Omental fat pad (tissue), 3 donors: ENCODE measurements at regions not wholly inside any gene's neighbourhood (a gene's known extent, or its start where the extent isn't known, plus 50 kb on each side); places are given as distances from the start of the nearest gene placed in this dataset.

ENCODE experiments used
- ATAC-seq: fragments of 150-250 bp; one replicate; pipeline ENCODE4 v1.9.1; 2016; ENCODE audit warnings: mild to moderate bottlenecking, moderate library complexity; ENCODE audit not compliant: low FRiP score
- DNase-seq: peaks from one replicate; pipeline ENCODE4 v3.0.0-alpha.2; 2019; ENCODE audit warnings: low spot score
- TF ChIP-seq, protein P1 (sequence below), 3 donors: fragments of 450-650 bp; IDR thresholded peaks; one replicate each; pipeline ENCODE4 v1.5.1; 2016 to 2017; ENCODE audit warnings: antibody characterized with exemption in 3 of 3, mild to moderate bottlenecking in 3 of 3, moderate library complexity in 2 of 3

DNA sequence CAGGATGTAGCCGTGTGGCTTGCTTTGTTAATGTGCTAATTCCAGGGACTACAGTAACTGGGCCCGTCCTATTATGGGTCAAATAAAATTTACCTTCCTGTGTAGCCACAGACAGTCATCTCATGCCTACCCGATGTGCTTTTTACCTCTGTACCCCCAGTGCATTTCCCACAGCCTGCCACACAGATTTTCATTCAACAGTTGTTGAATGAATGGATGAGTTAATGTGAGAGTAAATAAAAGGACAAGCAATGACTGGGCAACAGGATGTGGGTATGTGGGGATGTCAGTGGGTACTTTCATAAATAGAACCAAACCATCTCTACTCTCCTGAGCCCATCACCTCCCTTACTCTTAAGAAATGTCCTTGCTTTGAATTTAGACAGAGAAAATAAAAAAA, 441.2 kb upstream of the ZNF462 start:
- DNase-seq (no peak), ATAC-seq (no peak)
- TF ChIP-seq, protein P1, sequence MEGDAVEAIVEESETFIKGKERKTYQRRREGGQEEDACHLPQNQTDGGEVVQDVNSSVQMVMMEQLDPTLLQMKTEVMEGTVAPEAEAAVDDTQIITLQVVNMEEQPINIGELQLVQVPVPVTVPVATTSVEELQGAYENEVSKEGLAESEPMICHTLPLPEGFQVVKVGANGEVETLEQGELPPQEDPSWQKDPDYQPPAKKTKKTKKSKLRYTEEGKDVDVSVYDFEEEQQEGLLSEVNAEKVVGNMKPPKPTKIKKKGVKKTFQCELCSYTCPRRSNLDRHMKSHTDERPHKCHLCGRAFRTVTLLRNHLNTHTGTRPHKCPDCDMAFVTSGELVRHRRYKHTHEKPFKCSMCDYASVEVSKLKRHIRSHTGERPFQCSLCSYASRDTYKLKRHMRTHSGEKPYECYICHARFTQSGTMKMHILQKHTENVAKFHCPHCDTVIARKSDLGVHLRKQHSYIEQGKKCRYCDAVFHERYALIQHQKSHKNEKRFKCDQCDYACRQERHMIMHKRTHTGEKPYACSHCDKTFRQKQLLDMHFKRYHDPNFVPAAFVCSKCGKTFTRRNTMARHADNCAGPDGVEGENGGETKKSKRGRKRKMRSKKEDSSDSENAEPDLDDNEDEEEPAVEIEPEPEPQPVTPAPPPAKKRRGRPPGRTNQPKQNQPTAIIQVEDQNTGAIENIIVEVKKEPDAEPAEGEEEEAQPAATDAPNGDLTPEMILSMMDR (IDR thresholded peaks at IDR 0.05), result no peak

DNA sequence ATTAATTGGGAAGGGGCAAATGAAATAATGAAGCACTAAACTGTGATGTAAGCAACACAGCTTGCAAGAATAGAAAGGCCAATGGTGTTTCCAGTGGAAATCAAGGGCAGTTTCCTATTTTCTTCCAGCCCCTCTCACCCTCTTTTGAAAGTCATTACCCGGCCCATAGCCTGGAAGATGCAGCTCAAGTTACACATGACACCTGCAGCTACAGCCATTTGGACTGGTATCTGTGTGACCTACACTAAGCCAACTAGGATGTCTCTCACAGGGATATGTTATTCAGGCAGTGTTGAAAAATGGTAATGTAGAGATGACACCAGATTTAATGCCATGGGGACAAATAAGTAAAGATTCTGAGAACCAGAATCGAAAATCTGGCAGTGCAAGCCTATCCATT, 439.4 kb upstream of the ZNF462 start:
- TF ChIP-seq, protein P1 (IDR thresholded peaks at IDR 0.05), result no peak
- no peak for ATAC-seq

DNA sequence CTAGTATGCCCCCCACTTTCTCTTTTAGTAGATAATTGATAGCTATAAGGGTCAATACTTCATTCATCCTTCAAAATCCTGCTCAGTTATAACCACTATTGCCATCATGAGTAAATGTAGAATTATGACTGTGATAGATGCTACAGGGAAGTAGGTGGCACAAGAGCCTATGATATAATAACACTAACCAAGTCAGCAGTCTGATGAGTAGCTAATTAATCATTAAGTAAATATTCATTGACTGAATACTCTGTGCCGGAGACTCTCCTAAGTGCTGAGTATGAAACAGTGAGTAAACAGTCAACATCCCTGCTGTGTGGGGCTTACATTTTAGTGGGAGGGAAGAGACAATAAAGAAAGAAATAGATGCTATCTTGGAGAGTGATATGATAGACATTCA, 430.3 kb upstream of the ZNF462 start:
- DNase-seq (no peak), ATAC-seq (no peak)
- TF ChIP-seq, protein P1 (IDR thresholded peaks at IDR 0.05), result no peak

More for the DNA sequence above, 439.4 kb upstream of the ZNF462 start:
- DNase-seq, result no peak

DNA sequence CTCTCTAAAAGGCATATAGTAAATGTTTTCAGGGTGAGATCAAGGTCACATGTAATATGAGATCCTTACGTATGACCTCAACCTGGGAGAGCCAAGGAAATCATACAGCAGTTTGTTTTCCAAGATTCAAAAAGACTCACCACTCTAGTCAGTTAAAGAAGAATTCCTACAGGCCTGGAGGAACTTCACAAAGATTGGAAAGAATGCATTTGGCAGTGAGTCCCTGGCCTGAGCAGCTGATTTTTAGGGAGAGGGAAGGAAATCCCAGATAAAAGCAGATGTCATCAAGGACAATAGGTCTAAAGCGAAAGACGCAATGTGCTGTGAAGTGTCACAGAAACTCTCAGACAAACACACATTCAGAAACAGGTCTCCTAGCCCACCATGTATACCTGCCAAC, 424.0 kb upstream of the ZNF462 start:
- ATAC-seq (no peak), DNase-seq (no peak)
- TF ChIP-seq, protein P1 (IDR thresholded peaks at IDR 0.05), result no peak

DNA sequence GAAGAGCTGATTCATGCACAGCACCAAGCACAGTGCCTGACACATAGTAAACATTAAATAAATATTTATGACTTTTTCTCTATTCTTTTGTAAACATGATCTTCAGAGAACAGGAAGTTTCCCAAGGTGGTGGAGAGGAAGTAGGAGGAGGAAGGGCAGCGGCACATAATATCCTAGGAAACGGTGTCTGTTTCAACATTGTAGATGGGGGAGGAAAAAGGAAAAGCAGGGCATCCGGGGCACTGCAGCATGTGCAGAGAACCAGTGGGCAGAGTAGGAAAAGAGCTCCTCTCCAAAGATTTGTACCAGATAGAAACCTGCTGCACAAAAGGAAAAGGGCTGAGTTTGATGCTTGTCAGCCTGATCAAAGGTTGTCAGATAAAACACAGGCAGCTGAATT, 421.7 kb upstream of the ZNF462 start:
- ATAC-seq (no peak), DNase-seq (no peak)
- TF ChIP-seq, protein P1 (IDR thresholded peaks at IDR 0.05), result no peak

- TF ChIP-seq, protein P1 (IDR thresholded peaks at IDR 0.05), result no peak
- DNase-seq (no peak), ATAC-seq (no peak)
Observed at GRCh38 chr9:106443520-106443919, 419.4 kb upstream of the ZNF462 start.

DNA sequence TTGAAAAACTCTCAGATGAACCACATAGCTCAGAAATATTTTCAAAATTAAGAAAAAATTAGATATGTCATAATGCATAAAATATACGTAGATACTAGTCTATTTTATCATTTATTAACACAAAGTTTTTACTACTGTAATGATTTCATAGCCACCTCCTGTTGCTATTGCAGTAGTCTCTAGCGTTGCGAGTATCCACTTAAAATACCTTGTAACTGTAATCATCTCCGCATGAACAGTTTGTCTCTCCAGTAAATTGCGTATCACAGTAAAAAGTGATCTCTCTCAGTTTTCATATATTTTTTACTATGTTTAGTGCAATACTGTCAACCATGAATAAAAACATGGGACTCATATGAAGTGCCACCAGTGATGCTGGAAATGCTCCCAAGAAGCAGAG, 417.9 kb upstream of the ZNF462 start:
- DNase-seq (no peak), ATAC-seq (no peak)
- TF ChIP-seq, protein P1 (IDR thresholded peaks at IDR 0.05), result no peak
